IMR-90 (cell line): ENCODE measurements at regions not wholly inside any gene's neighbourhood (a gene's known extent, or its start where the extent isn't known, plus 50 kb on each side); places are given as distances from the start of the nearest gene placed in this dataset.

Source experiments
- ATAC-seq: fragments of 200-7000 bp; cut with Tn5 transposase; 2 replicates; pipeline ENCODE4 v1.9.1; 2020; ENCODE audit warnings: low read depth, mild to moderate bottlenecking, moderate library complexity
- BruUV-seq: library from RNA; stranded (reverse); fragments of 400-500 nt; replicated peaks from 2 replicates; lab custom pipeline; 2021; lab: Mats Ljungman, UMichigan
- CTCF ChIA-PET: fragments of 300-600 bp; formaldehyde crosslinking; extraction: SDS; loops from one replicate; lab custom pipeline; 2021; ENCODE audit warnings: antibody characterized with exemption; lab: Yijun Ruan, JAX
- POLR2A ChIA-PET: fragments of 300-600 bp; sonication (Branson Sonifier 250); formaldehyde crosslinking; loops from one replicate; lab custom pipeline; 2022; ENCODE audit warnings: antibody characterized with exemption; ENCODE audit not compliant: unreplicated experiment; lab: Charles Lee
- DNase-seq: peaks from one replicate; pipeline ENCODE4 v3.0.0; 2013
- H2AFZ ChIP-seq: replicated peaks from 2 replicates; pipeline ENCODE3; 2013; ENCODE audit warnings: low read length, mild to moderate bottlenecking; ENCODE audit not compliant: poor library complexity
- H2AK5ac ChIP-seq: 2 replicates; pipeline ENCODE4 v1.6.1; 2013; ENCODE audit warnings: low read depth, low read length, inconsistent platforms
- H2AK9ac ChIP-seq: replicated peaks from 2 replicates; pipeline ENCODE3; 2013; ENCODE audit warnings: mild to moderate bottlenecking, low read depth, low read length, moderate library complexity; ENCODE audit not compliant: poor library complexity
- H2BK120ac ChIP-seq: 2 replicates; pipeline ENCODE4 v1.6.1; 2013; ENCODE audit warnings: low read depth, low read length, inconsistent platforms
- H2BK15ac ChIP-seq: 3 replicates; pipeline ENCODE4 v1.6.1; 2013; ENCODE audit warnings: low read depth, low read length, inconsistent platforms
- H2BK20ac ChIP-seq: 2 replicates; pipeline ENCODE4 v1.6.1; 2013; ENCODE audit warnings: low read depth, mild to moderate bottlenecking, inconsistent platforms, low read length, moderate library complexity
- H2BK5ac ChIP-seq: 2 replicates; pipeline ENCODE4 v1.6.1; 2013; ENCODE audit warnings: mild to moderate bottlenecking, low read depth, low read length, inconsistent platforms; ENCODE audit not compliant: poor library complexity, severe bottlenecking
- H3K14ac ChIP-seq: replicated peaks from 2 replicates; pipeline ENCODE4 v1.6.1; 2013; ENCODE audit warnings: low read depth, low read length, inconsistent platforms
- H3K18ac ChIP-seq: 2 replicates; pipeline ENCODE4 v1.6.1; 2013; ENCODE audit warnings: low read depth, low read length, control low read depth
- H3K23ac ChIP-seq: 2 replicates; pipeline ENCODE4 v1.6.1; 2013; ENCODE audit warnings: low read depth, low read length, inconsistent platforms
- H3K27ac ChIP-seq: 2 replicates; pipeline ENCODE4 v1.5.1; 2013; ENCODE audit warnings: mild to moderate bottlenecking, control low read depth, low read length; ENCODE audit not compliant: insufficient read depth
- H3K27me3 ChIP-seq: 2 replicates; pipeline ENCODE4 v1.6.1; 2013; ENCODE audit warnings: low read length; ENCODE audit not compliant: control insufficient read depth, insufficient read depth
- H3K36me3 ChIP-seq: 2 replicates; pipeline ENCODE4 v1.6.1; 2013; ENCODE audit warnings: low read length, mixed read lengths; ENCODE audit not compliant: control insufficient read depth, insufficient read depth
- H3K4ac ChIP-seq: 2 replicates; pipeline ENCODE4 v1.6.1; 2013; ENCODE audit warnings: low read depth, low read length, inconsistent platforms
- H3K4me1 ChIP-seq: 2 replicates; pipeline ENCODE4 v1.6.1; 2013; ENCODE audit warnings: low read length, mixed read lengths; ENCODE audit not compliant: control insufficient read depth, insufficient read depth
- H3K4me2 ChIP-seq: 2 replicates; pipeline ENCODE4 v1.6.1; 2013; ENCODE audit warnings: low read depth, mild to moderate bottlenecking, control low read depth, low read length, moderate library complexity
- H3K4me3 ChIP-seq: 2 replicates; pipeline ENCODE4 v1.5.1; 2013; ENCODE audit warnings: low read depth, mild to moderate bottlenecking, control low read depth, low read length, moderate library complexity; ENCODE audit not compliant: insufficient read depth
- H3K56ac ChIP-seq: 2 replicates; pipeline ENCODE4 v1.6.1; 2013; ENCODE audit warnings: low read length, inconsistent platforms; ENCODE audit not compliant: insufficient read depth; ENCODE audit errors: extremely low read depth
- H3K79me1 ChIP-seq, 2 experiments: 2 replicates each; pipeline ENCODE4 v1.6.1; 2013; ENCODE audit warnings: low read length in 2 of 2, inconsistent platforms in 1 of 2, low read depth in 1 of 2
- H3K9ac ChIP-seq: 2 replicates; pipeline ENCODE4 v1.6.1; 2013; ENCODE audit warnings: low read depth, low read length, control low read depth
- H3K9me1 ChIP-seq: 2 replicates; pipeline ENCODE4 v1.6.1; 2013; ENCODE audit warnings: low read length, inconsistent platforms; ENCODE audit not compliant: insufficient read depth
- H3K9me3 ChIP-seq: 2 replicates; pipeline ENCODE4 v1.6.1; 2013; ENCODE audit warnings: low read length; ENCODE audit not compliant: control insufficient read depth, insufficient read depth
- H4K20me1 ChIP-seq: 2 replicates; pipeline ENCODE4 v1.6.1; 2013; ENCODE audit warnings: low read length, inconsistent platforms; ENCODE audit not compliant: insufficient read depth
- H4K5ac ChIP-seq: 2 replicates; pipeline ENCODE4 v1.6.1; 2013; ENCODE audit warnings: mild to moderate bottlenecking, low read depth, low read length, control low read depth
- H4K8ac ChIP-seq, 2 experiments: 2 replicates each; pipeline ENCODE4 v1.6.1; 2013; ENCODE audit warnings: low read depth in 2 of 2, low read length in 2 of 2, control low read depth in 1 of 2, inconsistent platforms in 1 of 2
- H4K91ac ChIP-seq: 2 replicates; pipeline ENCODE4 v1.6.1; 2013; ENCODE audit warnings: low read depth, low read length, inconsistent platforms; ENCODE audit not compliant: insufficient read depth
- CEBPB ChIP-seq: IDR thresholded peaks from 2 replicates; pipeline ENCODE4 v1.6.1; 2012; ENCODE audit warnings: low read depth, low read length, improper control_type of control experiment
- POLR2A ChIP-seq: IDR thresholded peaks from 2 replicates; pipeline ENCODE4 v1.6.1; 2012; ENCODE audit warnings: mild to moderate bottlenecking, low read depth, low read length
- WGBS, 2 experiments: methylation state at CpG; one replicate each; pipeline versions ENCODE4 v1.1.5 to v1.1.7; 2013; ENCODE audit warnings: missing lambda C conversion rate in 2 of 2; ENCODE audit not compliant: insufficient read length in 1 of 2; ENCODE audit errors: extremely low coverage in 2 of 2; 5-methylcytosine and 5-hydroxymethylcytosine counted together
- dilution Hi-C: fragments of 300-500 bp; cut with HindIII; formaldehyde crosslinking; loops from one replicate; pipeline ENCODE4 v1.14.3; 2018; ENCODE audit warnings: low sequenced_read_pairs; ENCODE audit not compliant: unreplicated experiment
- in situ Hi-C: fragments of 300-500 bp; cut with MboI; formaldehyde crosslinking; loops from 3 replicates; pipeline ENCODE4 v1.14.3; 2019; ENCODE audit warnings: low sequenced_read_pairs, inconsistent platforms, mixed read lengths
- intact Hi-C: fragments of 100-400 bp; cut with micrococcal nuclease; formaldehyde crosslinking; loops from 2 replicates; pipeline ENCODE4 v1.10.0; 2022

GRCh38 chr1:222000131-222000530 lies 258.2 kb upstream of the DUSP10 start:
- H3K9ac ChIP-seq: no peak overlapping the region
- ChIA-PET CTCF (no interaction called here), POLR2A (no interaction called here)
- H3K79me1 ChIP-seq: no peaks in the 10 kb centered on the region
- intact Hi-C loops: no loop called here
- no peak overlapping the region for H2BK120ac ChIP-seq
- no peak overlapping the region for H4K8ac ChIP-seq
- no peak overlapping the region for H3K4me2 ChIP-seq
- no peak overlapping the region for H2AFZ ChIP-seq
- no peak overlapping the region for H2BK5ac ChIP-seq
- no peaks in the 10 kb centered on the region for H3K9me3 ChIP-seq
- H3K4me1 ChIP-seq: peaks cover 12% of the 10 kb centered on the region
- no TSS peak for BruUV-seq
- no peak overlapping the region for H2AK9ac ChIP-seq
- no peak overlapping the region for H3K23ac ChIP-seq
- no peaks in the 10 kb centered on the region for H3K36me3 ChIP-seq
- H4K91ac ChIP-seq: no peak overlapping the region
- no peaks in the 10 kb centered on the region for H4K20me1 ChIP-seq
- H3K56ac ChIP-seq: no peak overlapping the region
- TF ChIP-seq POLR2A (no peak), CEBPB (peak; percentile 46; the same call in 1 of the 2 replicates)
- H3K9me1 ChIP-seq: peaks cover 13% of the 10 kb centered on the region
- in situ Hi-C loops: no loop called here
- no peak overlapping the region for H3K4me3 ChIP-seq
- WGBS, 2 experiments: no CpG with 5 or more reads among the region's 3 CpGs
- no peak overlapping the region for H2AK5ac ChIP-seq
- H2BK20ac ChIP-seq: no peak overlapping the region
- DNase-seq (no peak), ATAC-seq (no peak)
- no peaks in the 10 kb centered on the region for H3K27me3 ChIP-seq
- H3K4ac ChIP-seq: no peak overlapping the region
- no peak overlapping the region for H3K14ac ChIP-seq
- no peak overlapping the region for H3K18ac ChIP-seq
- dilution Hi-C loops: no loop called here
- no peak overlapping the region for H3K27ac ChIP-seq
- no peak overlapping the region for H4K5ac ChIP-seq
- H2BK15ac ChIP-seq: no peak overlapping the region
